ENCODE measurements at regions not wholly inside any gene's neighbourhood (a gene's known extent, or its start where the extent isn't known, plus 50 kb on each side); places are given as distances from the start of the nearest gene placed in this dataset.

- no peak for DNase-seq
Observed at GRCh38 chr13:103299079-103299478, 232.9 kb upstream of the SLC10A2 start.

- DNase-seq: no peak
Observed at GRCh38 chr13:103297083-103297482, 230.9 kb upstream of the SLC10A2 start.

- no peak for DNase-seq
Observed at GRCh38 chr13:103291798-103292572, 225.8 kb upstream of the SLC10A2 start.

GRCh38 chr13:103291226-103291625, 225.0 kb upstream of the SLC10A2 start:
- no peak for DNase-seq

GRCh38 chr13:103289681-103290080, 223.5 kb upstream of the SLC10A2 start:
- DNase-seq: no peak

- no peak for DNase-seq
Observed at GRCh38 chr13:103288114-103288513, 221.9 kb upstream of the SLC10A2 start.

GRCh38 chr13:103287659-103288058, 221.4 kb upstream of the SLC10A2 start:
- DNase-seq: no peak

- DNase-seq: no peak
Observed at GRCh38 chr13:103284466-103284865, 218.2 kb upstream of the SLC10A2 start.

GRCh38 chr13:103283451-103283820, 217.2 kb upstream of the SLC10A2 start:
- no peak for DNase-seq

- no peak for DNase-seq
Observed at GRCh38 chr13:103282571-103283450, 216.6 kb upstream of the SLC10A2 start.

- no peak for DNase-seq
Observed at GRCh38 chr13:103277959-103278694, 211.9 kb upstream of the SLC10A2 start.

GRCh38 chr13:103276775-103277498, 210.7 kb upstream of the SLC10A2 start:
- no peak for DNase-seq

GRCh38 chr13:103275722-103276121, 209.5 kb upstream of the SLC10A2 start:
- DNase-seq: no peak

- DNase-seq: no peak
Observed at GRCh38 chr13:103275081-103275480, 208.9 kb upstream of the SLC10A2 start.

- no peak for DNase-seq
Observed at GRCh38 chr13:103273825-103274224, 207.6 kb upstream of the SLC10A2 start.

- DNase-seq: no peak
Observed at GRCh38 chr13:103272770-103273169, 206.6 kb upstream of the SLC10A2 start.

- no peak for DNase-seq
Observed at GRCh38 chr13:103263448-103263847, 197.2 kb upstream of the SLC10A2 start.

GRCh38 chr13:103255587-103256301, 189.5 kb upstream of the SLC10A2 start:
- no peak for DNase-seq

- no peak for DNase-seq
Observed at GRCh38 chr13:103250071-103250470, 183.9 kb upstream of the SLC10A2 start.

- DNase-seq: no peak
Observed at GRCh38 chr13:103246581-103247200, 180.5 kb upstream of the SLC10A2 start.

GRCh38 chr13:103243495-103243894, 177.3 kb upstream of the SLC10A2 start:
- no peak for DNase-seq

GRCh38 chr13:103238441-103238840, 172.2 kb upstream of the SLC10A2 start:
- DNase-seq: no peak

Data from NCI-H2029 (cell line).